HEK293T (cell line): ENCODE measurements at regions not wholly inside any gene's neighbourhood (a gene's known extent, or its start where the extent isn't known, plus 50 kb on each side); places are given as distances from the start of the nearest gene placed in this dataset.

Experiments
- CTCF ChIA-PET: fragments of 350-600 bp; formaldehyde crosslinking; extraction: SDS; loops from one replicate; lab custom pipeline; 2021; ENCODE audit warnings: antibody characterized with exemption, inconsistent platforms; lab: Yijun Ruan, JAX
- POLR2A ChIA-PET: fragments of 350-600 bp; formaldehyde crosslinking; extraction: SDS; loops from one replicate; lab custom pipeline; 2020; ENCODE audit warnings: antibody characterized with exemption, inconsistent platforms; lab: Yijun Ruan, JAX
- DNase-seq: peaks from one replicate; pipeline ENCODE4 v3.0.0; 2012; ENCODE audit warnings: mixed read lengths; ENCODE audit errors: extremely low spot score
- ARNT ChIP-seq: fragments of 450-650 bp; IDR thresholded peaks from 2 replicates; pipeline ENCODE4 v1.6.1; 2017; ENCODE audit warnings: mild to moderate bottlenecking
- BHLHE40 ChIP-seq: fragments of 450-650 bp; IDR thresholded peaks from 2 replicates; pipeline ENCODE4 v1.6.1; 2016; ENCODE audit warnings: mild to moderate bottlenecking, moderate library complexity, borderline replicate concordance
- CTBP1 ChIP-seq: fragments of 450-650 bp; IDR thresholded peaks from 2 replicates; pipeline ENCODE4 v1.6.1; 2016; ENCODE audit warnings: borderline replicate concordance
- ELF4 ChIP-seq: fragments of 450-650 bp; IDR thresholded peaks from 2 replicates; pipeline ENCODE4 v1.6.1; 2017; ENCODE audit warnings: antibody characterized with exemption
- FOXA1 ChIP-seq: fragments of 450-650 bp; IDR thresholded peaks from 2 replicates; pipeline ENCODE4 v1.6.1; 2016; ENCODE audit warnings: mild to moderate bottlenecking
- FOXK2 ChIP-seq: fragments of 450-650 bp; IDR thresholded peaks from 2 replicates; pipeline ENCODE4 v1.6.1; 2016; ENCODE audit warnings: mild to moderate bottlenecking
- FOXM1 ChIP-seq: fragments of 450-650 bp; IDR thresholded peaks from 2 replicates; pipeline ENCODE4 v1.6.1; 2017; ENCODE audit warnings: mild to moderate bottlenecking, borderline replicate concordance
- HDGF ChIP-seq: fragments of 450-650 bp; IDR thresholded peaks from 2 replicates; pipeline ENCODE4 v1.6.1; 2017; ENCODE audit warnings: antibody characterized with exemption, borderline replicate concordance
- L3MBTL2 ChIP-seq: fragments of 450-650 bp; conservative IDR thresholded peaks from 2 replicates; pipeline ENCODE4 v1.6.1; 2016; ENCODE audit warnings: mild to moderate bottlenecking
- LEF1 ChIP-seq: fragments of 450-650 bp; IDR thresholded peaks from 2 replicates; pipeline ENCODE4 v1.6.1; 2017; ENCODE audit warnings: mild to moderate bottlenecking, borderline replicate concordance
- NFRKB ChIP-seq: fragments of 450-650 bp; IDR thresholded peaks from 2 replicates; pipeline ENCODE4 v1.6.1; 2016; ENCODE audit warnings: mild to moderate bottlenecking, moderate library complexity
- SP1 ChIP-seq: fragments of 450-650 bp; IDR thresholded peaks from 2 replicates; pipeline ENCODE4 v1.6.1; 2017
- SUZ12 ChIP-seq: fragments of 450-650 bp; IDR thresholded peaks from 2 replicates; pipeline ENCODE4 v1.6.1; 2016; ENCODE audit warnings: mild to moderate bottlenecking
- TARDBP ChIP-seq: fragments of 450-650 bp; IDR thresholded peaks from 2 replicates; pipeline ENCODE4 v1.6.1; 2016
- ZNF384 ChIP-seq: fragments of 450-650 bp; IDR thresholded peaks from 2 replicates; pipeline ENCODE4 v1.6.1; 2016
- TF ChIP-seq, protein P1 (sequence below): fragments of 450-650 bp; IDR thresholded peaks from 2 replicates; pipeline ENCODE4 v1.6.1; 2016

DNA sequence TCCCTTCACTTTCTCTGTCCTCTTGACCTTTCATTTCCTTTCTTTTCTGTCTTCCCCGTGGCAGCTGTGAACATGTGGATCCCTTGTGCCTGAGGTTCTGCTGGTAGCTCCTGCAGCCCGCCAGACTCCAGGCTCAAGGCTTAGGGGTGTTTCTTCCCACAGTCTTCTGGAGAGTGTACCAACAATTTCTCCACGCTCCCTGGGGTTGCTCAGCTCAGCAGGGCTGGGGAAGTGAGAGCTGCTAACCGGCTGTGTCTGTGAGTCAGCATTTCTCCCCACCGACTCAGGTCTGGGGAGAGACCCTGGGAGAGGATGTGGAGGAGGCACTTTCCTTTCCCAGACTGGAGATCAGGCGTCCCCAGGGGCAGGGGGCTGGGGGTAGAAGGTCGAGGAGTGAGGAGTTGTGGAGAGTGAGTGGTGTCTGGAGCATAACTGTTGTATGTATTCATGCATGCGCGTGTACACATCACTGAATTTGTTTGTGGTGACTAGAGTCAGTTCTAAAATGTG is 193.6 kb downstream of the KCNRG start:
- TF ChIP-seq SUZ12 (no peak), L3MBTL2 (no peak), FOXA1 (no peak), NFRKB (no peak), ZNF384 (no peak), BHLHE40 (no peak), CTBP1 (no peak), ELF4 (no peak), FOXK2 (no peak), LEF1 (no peak), FOXM1 (no peak), SP1 (no peak), TARDBP (no peak), HDGF (no peak), ARNT (no peak)
- TF ChIP-seq, protein P1, sequence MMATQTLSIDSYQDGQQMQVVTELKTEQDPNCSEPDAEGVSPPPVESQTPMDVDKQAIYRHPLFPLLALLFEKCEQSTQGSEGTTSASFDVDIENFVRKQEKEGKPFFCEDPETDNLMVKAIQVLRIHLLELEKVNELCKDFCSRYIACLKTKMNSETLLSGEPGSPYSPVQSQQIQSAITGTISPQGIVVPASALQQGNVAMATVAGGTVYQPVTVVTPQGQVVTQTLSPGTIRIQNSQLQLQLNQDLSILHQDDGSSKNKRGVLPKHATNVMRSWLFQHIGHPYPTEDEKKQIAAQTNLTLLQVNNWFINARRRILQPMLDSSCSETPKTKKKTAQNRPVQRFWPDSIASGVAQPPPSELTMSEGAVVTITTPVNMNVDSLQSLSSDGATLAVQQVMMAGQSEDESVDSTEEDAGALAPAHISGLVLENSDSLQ = no peak
- CTCF ChIA-PET = no interaction called here
- POLR2A ChIA-PET = interaction anchor here (1.3 kb wide), 1 partner anchor 84 kb away, joined by 4 read pairs; no protein-coding TSS in a partner anchor
- peak; percentile 58 for DNase-seq

DNA sequence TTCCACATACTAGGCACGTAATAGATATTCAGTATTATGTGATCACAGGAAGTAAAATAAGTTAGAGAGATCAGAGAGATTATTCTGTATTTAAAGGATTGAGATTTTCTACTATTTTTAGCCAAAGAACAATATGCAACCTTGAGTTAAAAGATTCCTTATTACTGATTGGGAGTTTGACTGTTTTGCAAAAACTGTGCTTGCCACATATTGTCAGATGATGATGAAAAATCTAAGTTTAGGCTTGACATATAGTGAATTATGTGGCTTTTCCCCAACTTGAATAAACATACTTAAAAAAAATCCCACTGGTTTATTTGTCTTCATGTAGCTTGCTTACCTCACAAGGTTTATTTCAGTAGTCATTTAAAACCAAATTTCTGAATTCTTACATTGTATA is 194.4 kb downstream of the KCNRG start:
- TF ChIP-seq ZNF384 = no peak
- TF ChIP-seq, protein P1 = peak; percentile 49; the same call in 1 of the 2 replicates
- no peak for DNase-seq
- ChIA-PET CTCF (interaction anchor here (0.6 kb wide), 1 partner anchor 298 kb away, joined by 3 read pairs; no protein-coding TSS in a partner anchor), POLR2A (no interaction called here)

DNA sequence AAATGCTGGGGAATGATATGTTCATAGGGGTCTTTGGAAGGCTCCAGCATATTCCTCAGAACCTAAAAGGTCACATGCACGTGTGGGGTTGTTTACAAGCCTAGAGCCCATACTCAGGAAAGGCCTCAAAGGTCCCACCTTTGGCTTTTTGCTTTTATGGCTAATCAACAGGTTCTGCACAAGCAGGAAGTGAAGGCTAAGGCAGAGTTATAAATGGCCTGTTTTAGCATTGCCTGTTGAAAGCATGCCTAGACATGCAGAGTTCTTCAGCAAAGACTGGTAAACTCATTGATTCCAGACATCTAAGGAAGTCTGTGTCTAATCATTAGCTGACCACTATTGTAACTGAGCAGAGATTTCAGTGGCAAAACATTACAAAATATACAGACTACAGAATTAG is 198.3 kb downstream of the KCNRG start:
- DNase-seq = no peak
- POLR2A ChIA-PET = no interaction called here
- CTCF ChIA-PET = no interaction called here
- TF ChIP-seq L3MBTL2 (no peak), SP1 (no peak), BHLHE40 (no peak), ARNT (no peak), ZNF384 (no peak), SUZ12 (no peak), TARDBP (no peak), HDGF (no peak), FOXK2 (no peak), ELF4 (no peak), CTBP1 (no peak), LEF1 (no peak), FOXA1 (no peak)
- TF ChIP-seq, protein P1 = no peak

DNA sequence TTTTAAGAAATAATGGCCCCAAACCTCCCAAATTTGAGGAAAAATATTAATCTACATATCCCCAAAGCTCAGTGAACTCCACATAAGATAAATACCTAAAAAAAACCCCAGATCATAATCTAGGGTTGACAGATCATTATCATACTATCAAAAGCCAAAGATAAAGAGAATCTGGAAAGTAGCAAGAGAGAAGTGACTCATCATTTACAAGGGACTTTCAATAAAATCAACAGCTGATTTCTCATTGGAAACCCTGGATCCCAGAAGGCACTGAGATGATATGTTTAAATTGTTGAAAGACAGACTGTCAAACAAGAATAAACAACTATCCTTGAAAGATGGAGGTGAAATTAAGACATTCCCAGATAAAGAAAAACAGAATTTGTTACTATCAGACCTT is 199.3 kb downstream of the KCNRG start:
- no peak for DNase-seq

DNA sequence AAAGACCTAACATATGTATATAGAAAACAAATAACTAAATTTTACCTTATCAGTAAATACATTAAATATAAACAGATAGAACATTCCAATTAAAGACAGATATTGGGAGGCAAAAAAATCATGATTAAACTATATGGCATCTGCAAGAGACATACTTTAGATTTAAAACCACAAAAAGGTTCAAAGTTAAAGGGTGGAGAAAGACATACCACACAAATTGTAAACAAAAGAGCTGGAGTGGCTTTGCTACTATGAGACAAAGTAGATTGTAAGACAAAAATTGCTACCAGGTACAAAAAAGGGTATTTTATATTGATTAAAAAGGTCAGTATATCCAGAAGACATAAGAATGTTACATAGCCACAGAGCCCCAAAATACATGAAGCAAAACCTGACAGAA is 200.2 kb downstream of the KCNRG start:
- TF ChIP-seq SP1 (no peak), SUZ12 (no peak), TARDBP (no peak), BHLHE40 (no peak), L3MBTL2 (no peak), FOXA1 (no peak), HDGF (no peak), CTBP1 (no peak), NFRKB (no peak), FOXK2 (no peak), FOXM1 (no peak), ARNT (no peak), ZNF384 (no peak), LEF1 (no peak), ELF4 (no peak)
- TF ChIP-seq, protein P1 = no peak
- ChIA-PET POLR2A (no interaction called here), CTCF (no interaction called here)
- DNase-seq = no peak

More for the DNA sequence above, 199.3 kb downstream of the KCNRG start:
- ChIA-PET POLR2A (no interaction called here), CTCF (no interaction called here)
- no peak for TF ChIP-seq SUZ12
- no peak for TF ChIP-seq BHLHE40
- no peak for TF ChIP-seq ARNT
- TF ChIP-seq FOXK2 = no peak
- TF ChIP-seq FOXA1 = no peak
- no peak for TF ChIP-seq HDGF
- TF ChIP-seq, protein P1 = no peak
- TF ChIP-seq LEF1 = no peak
- no peak for TF ChIP-seq SP1
- no peak for TF ChIP-seq ELF4
- TF ChIP-seq L3MBTL2 = no peak
- no peak for TF ChIP-seq TARDBP
- TF ChIP-seq ZNF384 = no peak
- no peak for TF ChIP-seq FOXM1
- TF ChIP-seq CTBP1 = no peak
- no peak for TF ChIP-seq NFRKB
